ENCODE measurements at regions not wholly inside any gene's neighbourhood (a gene's known extent, or its start where the extent isn't known, plus 50 kb on each side); places are given as distances from the start of the nearest gene placed in this dataset.

- POLR2A ChIA-PET (ENCODE audit: partially characterized antibody) = no interaction called here
- Histone ChIP-seq H3K27me3 (replicated peaks in 1 of 4; ENCODE audit: control insufficient read depth in 3 of 4, extremely low read depth in 1 of 4, insufficient read depth in 3 of 4, low read length in 3 of 4) (no peaks in the 10 kb centered on the region), H2BK12ac (ENCODE audit: low read depth, low read length) (no peak overlapping the region), H3K9ac (replicated peaks in 1 of 4; ENCODE audit: extremely low read depth in 1 of 4, low read depth in 3 of 4, low read length in 3 of 4) (no peak overlapping the region), H3K4ac (replicated peaks; ENCODE audit: insufficient read length, low read depth, low read length) (no peak overlapping the region), H3K4me3 (ENCODE audit: extremely low read depth in 1 of 4, insufficient read depth in 2 of 4, low read depth in 3 of 4, low read length in 4 of 4) (no peak overlapping the region), H3K79me1 (ENCODE audit: low read depth, low read length) (no peaks in the 10 kb centered on the region), H2BK15ac (ENCODE audit: low read length) (no peak overlapping the region), H2BK20ac (ENCODE audit: low read length) (no peak overlapping the region), H3K9me3 (ENCODE audit: insufficient read depth in 2 of 2, low read depth in 1 of 2, low read length in 1 of 2) (no peaks in the 10 kb centered on the region), H3K23ac (ENCODE audit: insufficient read length) (no peak overlapping the region), H3K14ac (ENCODE audit: insufficient read length) (no peak overlapping the region), H3K23me2 (ENCODE audit: low read depth, low read length) (no peaks in the 10 kb centered on the region), H3K18ac (ENCODE audit: extremely low read depth, low read length) (no peak overlapping the region), H3K27ac (ENCODE audit: low read depth, low read length) (no peak overlapping the region), H3K4me1 (replicated peaks in 1 of 4; ENCODE audit: control insufficient read depth in 3 of 4, insufficient read depth in 4 of 4, low read length in 3 of 4) (no peaks in the 10 kb centered on the region), H2AFZ (ENCODE audit: low read length) (peak overlapping the region; percentile 11; the same call in 1 of the 2 replicates), H2BK120ac (replicated peaks; ENCODE audit: low read depth, low read length) (no peak overlapping the region), H4K91ac (replicated peaks; ENCODE audit: insufficient read length, low read length) (no peak overlapping the region), H4K5ac (ENCODE audit: insufficient read length, low read depth, low read length) (no peak overlapping the region), H4K20me1 (replicated peaks in 1 of 2; ENCODE audit: control insufficient read depth in 1 of 2, insufficient read depth in 2 of 2, low read length in 2 of 2) (no peaks in the 10 kb centered on the region), H3K79me2 (ENCODE audit: control insufficient read depth in 1 of 2, insufficient read depth in 2 of 2, low read length in 2 of 2) (no peaks in the 10 kb centered on the region), H3K56ac (replicated peaks; ENCODE audit: insufficient read length, low read depth, low read length) (no peak overlapping the region), H2AK5ac (ENCODE audit: low read depth, low read length) (no peak overlapping the region), H2BK5ac (ENCODE audit: low read depth, low read length) (no peak overlapping the region), H3K36me3 (ENCODE audit: control insufficient read depth in 2 of 4, insufficient read depth in 4 of 4, low read length in 3 of 4) (no peaks in the 10 kb centered on the region), H3K4me2 (ENCODE audit: insufficient read depth in 1 of 2, low read depth in 2 of 2, low read length in 2 of 2) (no peak overlapping the region), H4K8ac (ENCODE audit: extremely low read depth, insufficient read depth, low read length) (no peak overlapping the region)
- FAIRE-seq (no peak), DNase-seq (ENCODE audit: low read depth in 1 of 2, low spot score in 2 of 2) (no peak)
- TF ChIP-seq CBX8 (IDR thresholded peaks at IDR 0.05; ENCODE audit: borderline replicate concordance, low read depth, low read length) (no peak), SIRT6 (IDR thresholded peaks at IDR 0.05; ENCODE audit: low read length) (no peak)
- CTCF ChIA-PET (ENCODE audit: partially characterized antibody) = no interaction called here
- WGBS, 2 experiments (ENCODE audit: extremely low coverage in 1 of 2, insufficient coverage in 1 of 2, insufficient read length in 1 of 2, insufficient replicate concordance in 2 of 2, low coverage in 1 of 2, low lambda C conversion rate in 2 of 2, missing lambda C conversion rate in 1 of 2) = 91% methylated on average over 4 of the region's 4 CpGs; no CpG with 5 or more reads in 1 of the 2 experiments
These were observed 883.2 kb upstream of the PIK3C3 start for GRCh38 chr18:41071826-41072225.

All from H1 (cell line).